ENCODE measurements at regions not wholly inside any gene's neighbourhood (a gene's known extent, or its start where the extent isn't known, plus 50 kb on each side); places are given as distances from the start of the nearest gene placed in this dataset.

DNA sequence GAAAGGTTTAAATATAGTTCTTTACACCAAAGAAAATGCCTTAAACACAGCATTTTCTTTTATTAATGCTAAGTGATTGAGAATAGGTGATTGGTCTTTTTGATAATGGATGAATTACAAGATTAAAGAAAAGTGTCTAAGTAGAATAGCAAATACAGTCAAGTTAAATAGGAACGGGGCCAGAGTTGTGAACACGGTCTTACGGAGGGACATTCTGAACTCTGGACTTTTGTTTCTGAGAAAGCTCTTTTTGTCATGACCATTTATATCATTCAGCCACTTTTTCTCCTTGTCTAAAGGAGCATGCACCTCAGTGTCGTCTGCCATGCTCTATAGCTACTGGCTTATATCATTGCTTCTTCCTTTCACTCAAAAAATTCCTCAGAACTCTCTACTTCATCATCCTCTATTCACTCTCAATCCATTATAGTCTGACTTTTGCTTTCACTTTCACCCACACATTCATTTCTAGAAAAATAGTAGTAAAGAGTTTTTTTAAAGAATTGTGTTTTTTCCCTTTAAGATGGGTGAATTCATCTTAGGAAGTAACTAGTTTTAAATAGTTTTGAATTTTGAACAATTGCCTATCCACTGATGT lies 263.0 kb upstream of the FBXL7 start:
- TF ChIP-seq, protein P1, sequence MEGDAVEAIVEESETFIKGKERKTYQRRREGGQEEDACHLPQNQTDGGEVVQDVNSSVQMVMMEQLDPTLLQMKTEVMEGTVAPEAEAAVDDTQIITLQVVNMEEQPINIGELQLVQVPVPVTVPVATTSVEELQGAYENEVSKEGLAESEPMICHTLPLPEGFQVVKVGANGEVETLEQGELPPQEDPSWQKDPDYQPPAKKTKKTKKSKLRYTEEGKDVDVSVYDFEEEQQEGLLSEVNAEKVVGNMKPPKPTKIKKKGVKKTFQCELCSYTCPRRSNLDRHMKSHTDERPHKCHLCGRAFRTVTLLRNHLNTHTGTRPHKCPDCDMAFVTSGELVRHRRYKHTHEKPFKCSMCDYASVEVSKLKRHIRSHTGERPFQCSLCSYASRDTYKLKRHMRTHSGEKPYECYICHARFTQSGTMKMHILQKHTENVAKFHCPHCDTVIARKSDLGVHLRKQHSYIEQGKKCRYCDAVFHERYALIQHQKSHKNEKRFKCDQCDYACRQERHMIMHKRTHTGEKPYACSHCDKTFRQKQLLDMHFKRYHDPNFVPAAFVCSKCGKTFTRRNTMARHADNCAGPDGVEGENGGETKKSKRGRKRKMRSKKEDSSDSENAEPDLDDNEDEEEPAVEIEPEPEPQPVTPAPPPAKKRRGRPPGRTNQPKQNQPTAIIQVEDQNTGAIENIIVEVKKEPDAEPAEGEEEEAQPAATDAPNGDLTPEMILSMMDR (IDR thresholded peaks at IDR 0.05; ENCODE audit: control extremely low read depth in 1 of 3, insufficient read depth in 1 of 3, low read depth in 1 of 3, low read length in 3 of 3) = no peak
- no peak for TF ChIP-seq EP300 (IDR thresholded peaks at IDR 0.05; ENCODE audit: borderline replicate concordance in 1 of 2, low read depth in 2 of 2, low read length in 2 of 2)
- no peak for TF ChIP-seq POLR2A (IDR thresholded peaks at IDR 0.05; ENCODE audit: control extremely low read depth in 1 of 2, low read depth in 2 of 2, low read length in 2 of 2)
- TF ChIP-seq HDAC6 (IDR thresholded peaks at IDR 0.05; ENCODE audit: low read depth, low read length) = no peak
- TF ChIP-seq JUND (IDR thresholded peaks at IDR 0.05; ENCODE audit: low read length) = no peak
- no peak for TF ChIP-seq RXRA (IDR thresholded peaks at IDR 0.05; ENCODE audit: insufficient read depth, low read depth, low read length)
- TF ChIP-seq, protein P2, sequence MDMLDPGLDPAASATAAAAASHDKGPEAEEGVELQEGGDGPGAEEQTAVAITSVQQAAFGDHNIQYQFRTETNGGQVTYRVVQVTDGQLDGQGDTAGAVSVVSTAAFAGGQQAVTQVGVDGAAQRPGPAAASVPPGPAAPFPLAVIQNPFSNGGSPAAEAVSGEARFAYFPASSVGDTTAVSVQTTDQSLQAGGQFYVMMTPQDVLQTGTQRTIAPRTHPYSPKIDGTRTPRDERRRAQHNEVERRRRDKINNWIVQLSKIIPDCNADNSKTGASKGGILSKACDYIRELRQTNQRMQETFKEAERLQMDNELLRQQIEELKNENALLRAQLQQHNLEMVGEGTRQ (IDR thresholded peaks at IDR 0.05; ENCODE audit: low read length) = no peak
- no peak for TF ChIP-seq TAF1 (IDR thresholded peaks at IDR 0.05; ENCODE audit: low read depth, low read length)
- TF ChIP-seq YY1 (IDR thresholded peaks at IDR 0.05; ENCODE audit: low read depth, low read length) = no peak
- no peak for TF ChIP-seq JUN (IDR thresholded peaks at IDR 0.05; ENCODE audit: low read depth, low read length)
- no peak for TF ChIP-seq CHD1 (IDR thresholded peaks at IDR 0.05; ENCODE audit: low read depth, low read length)
- TF ChIP-seq NRF1 (IDR thresholded peaks at IDR 0.05; ENCODE audit: low read depth, low read length) = no peak
- TF ChIP-seq, protein P3, sequence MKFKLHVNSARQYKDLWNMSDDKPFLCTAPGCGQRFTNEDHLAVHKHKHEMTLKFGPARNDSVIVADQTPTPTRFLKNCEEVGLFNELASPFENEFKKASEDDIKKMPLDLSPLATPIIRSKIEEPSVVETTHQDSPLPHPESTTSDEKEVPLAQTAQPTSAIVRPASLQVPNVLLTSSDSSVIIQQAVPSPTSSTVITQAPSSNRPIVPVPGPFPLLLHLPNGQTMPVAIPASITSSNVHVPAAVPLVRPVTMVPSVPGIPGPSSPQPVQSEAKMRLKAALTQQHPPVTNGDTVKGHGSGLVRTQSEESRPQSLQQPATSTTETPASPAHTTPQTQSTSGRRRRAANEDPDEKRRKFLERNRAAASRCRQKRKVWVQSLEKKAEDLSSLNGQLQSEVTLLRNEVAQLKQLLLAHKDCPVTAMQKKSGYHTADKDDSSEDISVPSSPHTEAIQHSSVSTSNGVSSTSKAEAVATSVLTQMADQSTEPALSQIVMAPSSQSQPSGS (IDR thresholded peaks at IDR 0.05; ENCODE audit: low read length) = no peak
- TF ChIP-seq EZH2 (IDR thresholded peaks at IDR 0.05; ENCODE audit: low read depth, low read length, severe bottlenecking) = no peak

All from H1 (cell line).